ENCODE measurements at regions not wholly inside any gene's neighbourhood (a gene's known extent, or its start where the extent isn't known, plus 50 kb on each side); places are given as distances from the start of the nearest gene placed in this dataset.

GRCh38 chr1:8083739-8084484, 57.8 kb upstream of the ERRFI1 start:
- DNase-seq, result no peak

- no peak for DNase-seq
Observed at GRCh38 chr1:8082945-8083344, 56.8 kb upstream of the ERRFI1 start.

- no peak for DNase-seq
Observed at GRCh38 chr1:8078176-8078671, 52.1 kb upstream of the ERRFI1 start.

GRCh38 chr1:8077602-8078001, 51.5 kb upstream of the ERRFI1 start:
- no peak for DNase-seq

- no peak for DNase-seq
Observed at GRCh38 chr1:8077120-8077573, 51.0 kb upstream of the ERRFI1 start.

- DNase-seq, result no peak
Observed at GRCh38 chr1:8076176-8076575, 50.1 kb upstream of the ERRFI1 start.
